ENCODE measurements at regions not wholly inside any gene's neighbourhood (a gene's known extent, or its start where the extent isn't known, plus 50 kb on each side); places are given as distances from the start of the nearest gene placed in this dataset.
A peak's percentile ranks its signal among the peaks of the same experiment; 100 is the strongest.

DNA sequence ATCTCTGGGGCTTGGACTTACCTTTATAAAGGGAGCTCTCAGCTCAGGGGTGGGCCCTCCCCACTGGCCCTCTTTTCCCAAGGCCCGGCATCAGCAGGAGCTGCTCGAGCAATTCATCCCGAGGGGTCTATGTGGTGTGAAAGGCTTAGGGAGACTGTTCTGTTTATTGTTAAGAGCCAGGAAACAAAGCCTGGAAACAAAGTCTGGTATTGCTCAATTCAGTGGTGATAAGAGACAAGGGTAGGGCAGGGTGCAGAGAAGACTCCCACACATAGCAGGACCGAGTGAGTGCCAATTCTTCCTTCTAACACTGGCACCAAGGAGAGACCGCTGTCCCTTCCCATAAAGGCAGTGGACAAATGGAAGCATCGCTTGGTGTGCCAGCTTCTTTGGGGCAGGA is 750.7 kb downstream of the KCNJ18 start:
- Histone ChIP-seq H3K4me1 (no peaks in the 10 kb centered on the region), H3K27me3 (no peaks in the 10 kb centered on the region), H3K4me3 (no peak overlapping the region), H3K36me3 (no peaks in the 10 kb centered on the region), H3K9me3 (no peaks in the 10 kb centered on the region), H3K27ac (no peak overlapping the region)
- DNase-seq (ENCODE audit: extremely low spot score in 2 of 2), result no peak
- TF ChIP-seq POLR2AphosphoS5 (IDR thresholded peaks at IDR 0.05; ENCODE audit: insufficient read depth in 1 of 2, low read depth in 1 of 2) (no peak), POLR2A (IDR thresholded peaks at IDR 0.05) (no peak)
- TF ChIP-seq, protein P1, sequence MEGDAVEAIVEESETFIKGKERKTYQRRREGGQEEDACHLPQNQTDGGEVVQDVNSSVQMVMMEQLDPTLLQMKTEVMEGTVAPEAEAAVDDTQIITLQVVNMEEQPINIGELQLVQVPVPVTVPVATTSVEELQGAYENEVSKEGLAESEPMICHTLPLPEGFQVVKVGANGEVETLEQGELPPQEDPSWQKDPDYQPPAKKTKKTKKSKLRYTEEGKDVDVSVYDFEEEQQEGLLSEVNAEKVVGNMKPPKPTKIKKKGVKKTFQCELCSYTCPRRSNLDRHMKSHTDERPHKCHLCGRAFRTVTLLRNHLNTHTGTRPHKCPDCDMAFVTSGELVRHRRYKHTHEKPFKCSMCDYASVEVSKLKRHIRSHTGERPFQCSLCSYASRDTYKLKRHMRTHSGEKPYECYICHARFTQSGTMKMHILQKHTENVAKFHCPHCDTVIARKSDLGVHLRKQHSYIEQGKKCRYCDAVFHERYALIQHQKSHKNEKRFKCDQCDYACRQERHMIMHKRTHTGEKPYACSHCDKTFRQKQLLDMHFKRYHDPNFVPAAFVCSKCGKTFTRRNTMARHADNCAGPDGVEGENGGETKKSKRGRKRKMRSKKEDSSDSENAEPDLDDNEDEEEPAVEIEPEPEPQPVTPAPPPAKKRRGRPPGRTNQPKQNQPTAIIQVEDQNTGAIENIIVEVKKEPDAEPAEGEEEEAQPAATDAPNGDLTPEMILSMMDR (IDR thresholded peaks at IDR 0.05), result no peak
- intact Hi-C loops (cut with DNase I), result no loop called here

DNA sequence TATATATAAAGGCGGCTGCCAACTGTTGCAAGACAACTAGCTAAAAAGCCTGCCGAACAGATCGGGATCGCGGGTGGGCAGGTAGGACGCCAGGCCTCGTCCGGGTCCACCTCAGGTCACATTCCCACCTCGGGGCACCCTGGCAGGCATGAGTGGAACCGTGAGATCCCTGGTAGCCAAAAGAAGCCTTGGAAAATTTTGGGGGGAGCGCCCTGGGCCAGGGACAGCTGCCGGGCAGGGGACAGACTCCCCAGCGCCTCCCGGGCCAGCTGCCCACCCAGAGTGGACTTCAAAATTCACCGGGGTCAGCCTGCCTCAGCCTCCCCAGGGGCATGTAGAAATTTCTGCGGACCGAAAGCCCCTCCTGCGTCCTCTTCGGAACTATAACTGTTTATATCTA is 760.9 kb downstream of the KCNJ18 start:
- Histone ChIP-seq H3K36me3 (no peaks in the 10 kb centered on the region), H3K4me3 (no peak overlapping the region), H3K4me1 (no peaks in the 10 kb centered on the region), H3K27ac (no peak overlapping the region), H3K9me3 (no peaks in the 10 kb centered on the region), H3K27me3 (no peaks in the 10 kb centered on the region)
- TF ChIP-seq POLR2A (IDR thresholded peaks at IDR 0.05), result no peak
- TF ChIP-seq POLR2AphosphoS5 (IDR thresholded peaks at IDR 0.05; ENCODE audit: insufficient read depth in 1 of 2, low read depth in 1 of 2), result no peak
- TF ChIP-seq, protein P1 (IDR thresholded peaks at IDR 0.05), result no peak
- DNase-seq (ENCODE audit: extremely low spot score in 2 of 2), result peak in 1 of 2 donors; percentile 29
- intact Hi-C loops (cut with DNase I), result loop anchor here (10.0 kb wide), 1 partner anchor 62 kb away; no protein-coding TSS in a partner anchor

DNA sequence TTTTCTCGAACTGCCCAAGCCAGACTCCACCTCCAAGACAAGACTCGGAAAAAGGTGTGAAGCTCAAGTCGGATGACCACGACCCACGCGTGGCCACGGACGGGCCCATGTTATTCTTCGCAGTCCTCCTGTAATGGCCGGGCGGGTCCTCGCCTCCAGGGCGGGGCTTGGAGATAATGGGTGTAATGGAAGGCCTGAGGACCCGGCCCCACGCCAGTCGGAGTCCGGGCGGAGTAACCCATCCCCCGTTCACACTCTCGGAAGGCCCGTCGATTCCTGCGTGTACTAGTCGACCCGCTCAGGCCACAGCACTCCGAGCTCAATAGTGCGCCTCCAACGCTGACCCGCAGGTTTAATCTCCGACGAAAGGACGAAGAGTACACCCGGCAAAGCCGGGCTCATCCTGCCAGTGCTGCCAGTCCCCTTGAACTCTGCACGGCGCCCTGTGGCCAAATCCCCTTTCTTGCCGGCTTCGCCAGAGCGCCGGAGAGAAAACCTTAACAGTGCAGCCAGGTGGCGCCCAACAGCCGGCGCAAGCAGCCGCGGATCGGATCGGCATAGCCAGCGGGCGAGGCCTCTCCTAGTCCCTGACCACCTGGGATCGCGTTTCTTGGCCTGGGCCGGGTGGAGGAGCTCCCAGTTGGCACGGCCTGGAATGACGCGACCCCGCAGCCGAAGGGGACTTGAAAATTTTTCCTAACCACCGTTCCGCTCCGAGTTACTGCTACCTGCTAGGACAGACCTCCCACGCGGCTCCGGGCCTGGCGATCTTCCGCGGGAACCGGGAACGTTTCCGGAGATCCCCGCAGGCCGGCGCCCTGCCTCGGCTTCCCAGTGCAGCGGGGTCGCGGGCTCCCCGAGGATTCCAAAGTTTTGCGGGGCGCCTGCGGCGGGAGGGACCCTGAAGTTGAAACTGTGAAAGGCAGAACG is 762.0 kb downstream of the KCNJ18 start:
- Histone ChIP-seq H3K27ac (no peak overlapping the region), H3K9me3 (no peaks in the 10 kb centered on the region), H3K36me3 (no peaks in the 10 kb centered on the region), H3K27me3 (no peaks in the 10 kb centered on the region), H3K4me3 (no peak overlapping the region), H3K4me1 (no peaks in the 10 kb centered on the region)
- peak in 1 of 2 donors; percentile 49 for DNase-seq (ENCODE audit: extremely low spot score in 2 of 2)
- intact Hi-C loops (cut with DNase I), result loop anchor here (10.0 kb wide), 1 partner anchor 60 kb away; no protein-coding TSS in a partner anchor
- TF ChIP-seq POLR2A (IDR thresholded peaks at IDR 0.05) (no peak), POLR2AphosphoS5 (IDR thresholded peaks at IDR 0.05; ENCODE audit: insufficient read depth in 1 of 2, low read depth in 1 of 2) (no peak)
- TF ChIP-seq, protein P1 (IDR thresholded peaks at IDR 0.05), result no peak

DNA sequence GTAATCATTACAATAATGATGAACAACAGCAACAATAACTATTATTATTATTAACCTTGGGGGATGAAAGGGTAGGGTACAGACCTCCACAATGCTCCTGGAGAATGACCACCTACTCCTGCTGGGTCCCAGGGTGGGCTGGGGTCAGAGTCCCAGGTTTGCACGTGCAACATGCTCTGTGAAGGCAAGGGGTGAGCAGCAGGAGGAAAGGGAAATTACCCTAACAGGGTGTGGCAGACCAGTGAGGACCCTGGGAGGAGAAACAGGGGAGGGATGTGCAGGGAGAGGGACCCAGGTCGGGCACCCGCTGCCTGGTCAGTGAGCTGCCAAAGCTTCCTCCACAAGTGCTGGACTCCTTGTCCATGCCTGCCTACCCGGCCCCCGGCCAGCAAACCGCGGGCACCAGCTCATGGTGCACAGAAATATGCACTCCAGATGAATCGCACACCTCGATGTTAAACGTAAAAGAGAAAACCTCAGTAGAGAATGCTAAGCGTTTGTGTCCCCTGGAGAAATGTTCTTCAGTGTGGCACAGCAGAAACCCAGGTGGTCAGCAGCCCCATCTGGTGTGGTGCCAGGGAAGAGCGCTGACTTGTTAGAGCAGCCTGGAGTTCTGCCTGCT is 767.1 kb downstream of the KCNJ18 start:
- intact Hi-C loops (cut with DNase I), result loop anchor here (10.0 kb wide), 1 partner anchor 55 kb away; no protein-coding TSS in a partner anchor
- H3K4me3 ChIP-seq, result no peak overlapping the region
- H3K9me3 ChIP-seq, result no peaks in the 10 kb centered on the region
- no peaks in the 10 kb centered on the region for H3K4me1 ChIP-seq
- H3K27me3 ChIP-seq, result no peaks in the 10 kb centered on the region
- H3K27ac ChIP-seq, result no peak overlapping the region
- peak; percentile 34 to 91 for DNase-seq (ENCODE audit: extremely low spot score in 2 of 2)
- TF ChIP-seq, protein P1 (IDR thresholded peaks at IDR 0.05), result no peak
- TF ChIP-seq POLR2A (IDR thresholded peaks at IDR 0.05), result no peak
- TF ChIP-seq POLR2AphosphoS5 (IDR thresholded peaks at IDR 0.05; ENCODE audit: insufficient read depth in 1 of 2, low read depth in 1 of 2), result no peak
- H3K36me3 ChIP-seq, result no peaks in the 10 kb centered on the region

Data from vagina (tissue), 2 donors.